ENCODE measurements at regions not wholly inside any gene's neighbourhood (a gene's known extent, or its start where the extent isn't known, plus 50 kb on each side); places are given as distances from the start of the nearest gene placed in this dataset.
A peak's percentile ranks its signal among the peaks of the same experiment; 100 is the strongest.

DNA sequence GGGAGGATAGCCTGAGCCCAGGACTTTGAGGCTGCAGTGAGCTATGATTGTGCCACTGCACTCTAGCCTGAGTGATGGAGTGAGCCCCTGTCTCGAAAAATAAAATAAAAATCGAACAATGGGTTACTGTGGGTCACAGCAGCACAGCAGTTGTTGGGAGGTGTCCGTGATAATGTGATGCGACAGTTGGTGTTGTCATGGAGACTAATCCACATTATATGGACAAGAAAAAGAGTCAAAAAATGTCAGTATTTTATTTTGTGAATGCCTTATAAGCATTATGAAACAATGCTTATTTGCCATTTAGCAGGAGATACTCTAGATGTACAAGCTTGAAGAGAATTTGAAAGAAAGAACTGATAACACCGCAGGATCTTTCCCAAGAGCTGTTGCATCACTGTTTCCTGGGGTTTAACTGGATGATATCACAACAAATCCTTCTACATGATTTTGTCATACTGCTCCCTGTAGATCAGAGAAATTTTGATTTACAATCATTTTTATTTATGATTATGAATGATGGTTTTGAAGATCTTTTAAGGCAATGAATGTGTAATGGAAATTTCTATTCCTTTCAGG, 195.4 kb downstream of the BAMBI start:
- H3K4me2 ChIP-seq (ENCODE audit: extremely low read depth, insufficient read depth, low read length): no peak overlapping the region
- H3K27ac ChIP-seq (ENCODE audit: insufficient read depth, low read length): no peak overlapping the region
- H3K27me3 ChIP-seq (ENCODE audit: control insufficient read depth, insufficient read depth, low read length): no peaks in the 10 kb centered on the region
- no peaks in the 10 kb centered on the region for H3K9me3 ChIP-seq (ENCODE audit: control insufficient read depth, insufficient read depth, low read depth, low read length)
- H3K79me2 ChIP-seq (ENCODE audit: control insufficient read depth, insufficient read depth, low read length): no peaks in the 10 kb centered on the region
- DNase-seq (ENCODE audit: low read depth in 2 of 2): peak in 1 of 2 donors; percentile 15
- no peaks in the 10 kb centered on the region for H3K36me3 ChIP-seq (ENCODE audit: control insufficient read depth, insufficient read depth, low read length)
- H2AFZ ChIP-seq (ENCODE audit: low read length): no peak overlapping the region
- H3K9ac ChIP-seq (ENCODE audit: insufficient read depth, low read length): no peak overlapping the region
- H3K4me1 ChIP-seq (ENCODE audit: control insufficient read depth, extremely low read depth, insufficient read depth, low read length): no peaks in the 10 kb centered on the region
- TF ChIP-seq, protein P1, sequence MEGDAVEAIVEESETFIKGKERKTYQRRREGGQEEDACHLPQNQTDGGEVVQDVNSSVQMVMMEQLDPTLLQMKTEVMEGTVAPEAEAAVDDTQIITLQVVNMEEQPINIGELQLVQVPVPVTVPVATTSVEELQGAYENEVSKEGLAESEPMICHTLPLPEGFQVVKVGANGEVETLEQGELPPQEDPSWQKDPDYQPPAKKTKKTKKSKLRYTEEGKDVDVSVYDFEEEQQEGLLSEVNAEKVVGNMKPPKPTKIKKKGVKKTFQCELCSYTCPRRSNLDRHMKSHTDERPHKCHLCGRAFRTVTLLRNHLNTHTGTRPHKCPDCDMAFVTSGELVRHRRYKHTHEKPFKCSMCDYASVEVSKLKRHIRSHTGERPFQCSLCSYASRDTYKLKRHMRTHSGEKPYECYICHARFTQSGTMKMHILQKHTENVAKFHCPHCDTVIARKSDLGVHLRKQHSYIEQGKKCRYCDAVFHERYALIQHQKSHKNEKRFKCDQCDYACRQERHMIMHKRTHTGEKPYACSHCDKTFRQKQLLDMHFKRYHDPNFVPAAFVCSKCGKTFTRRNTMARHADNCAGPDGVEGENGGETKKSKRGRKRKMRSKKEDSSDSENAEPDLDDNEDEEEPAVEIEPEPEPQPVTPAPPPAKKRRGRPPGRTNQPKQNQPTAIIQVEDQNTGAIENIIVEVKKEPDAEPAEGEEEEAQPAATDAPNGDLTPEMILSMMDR (conservative IDR thresholded peaks at IDR 0.05 in 1 of 2, IDR thresholded peaks at IDR 0.05 in 1 of 2; ENCODE audit: low read depth in 1 of 2, low read length in 2 of 2): no peak
- no peak for TF ChIP-seq EZH2 (IDR thresholded peaks at IDR 0.05; ENCODE audit: low read length, missing control alignments)
- no peak overlapping the region for H3K4me3 ChIP-seq (replicated peaks in 1 of 4; ENCODE audit: control extremely low read depth in 1 of 4, insufficient read depth in 1 of 4, low read depth in 3 of 4, low read length in 4 of 4)
- H4K20me1 ChIP-seq (ENCODE audit: control insufficient read depth, extremely low read depth, insufficient read depth, low read length): no peaks in the 10 kb centered on the region

DNA sequence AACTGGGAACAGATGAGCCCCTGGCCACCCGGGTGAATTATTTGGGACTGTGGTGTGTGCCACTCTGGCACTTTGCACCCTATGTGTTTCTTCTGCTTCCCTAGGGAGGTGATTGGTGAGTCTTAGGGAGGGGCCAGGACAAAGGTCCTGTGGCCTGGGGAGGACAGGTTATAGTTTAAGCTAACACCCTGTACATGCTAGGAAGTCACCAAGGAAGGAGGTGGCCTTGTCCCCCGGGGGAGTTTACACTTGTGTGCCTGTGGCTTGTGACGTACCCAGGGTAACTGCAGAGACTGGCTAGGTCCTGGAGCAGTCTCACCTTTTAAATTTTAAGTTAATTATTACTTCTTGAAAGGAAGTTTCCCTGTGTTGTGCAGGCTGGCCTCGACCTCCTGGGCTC, 196.2 kb downstream of the BAMBI start:
- no peaks in the 10 kb centered on the region for H3K4me1 ChIP-seq (ENCODE audit: control insufficient read depth, extremely low read depth, insufficient read depth, low read length)
- TF ChIP-seq, protein P1 (conservative IDR thresholded peaks at IDR 0.05 in 1 of 2, IDR thresholded peaks at IDR 0.05 in 1 of 2; ENCODE audit: low read depth in 1 of 2, low read length in 2 of 2): no peak
- no peak for TF ChIP-seq EZH2 (IDR thresholded peaks at IDR 0.05; ENCODE audit: low read length, missing control alignments)
- H3K36me3 ChIP-seq (ENCODE audit: control insufficient read depth, insufficient read depth, low read length): no peaks in the 10 kb centered on the region
- H3K4me2 ChIP-seq (ENCODE audit: extremely low read depth, insufficient read depth, low read length): no peak overlapping the region
- H3K9ac ChIP-seq (ENCODE audit: insufficient read depth, low read length): no peak overlapping the region
- H3K27me3 ChIP-seq (ENCODE audit: control insufficient read depth, insufficient read depth, low read length): no peaks in the 10 kb centered on the region
- no peak overlapping the region for H3K4me3 ChIP-seq (replicated peaks in 1 of 4; ENCODE audit: control extremely low read depth in 1 of 4, insufficient read depth in 1 of 4, low read depth in 3 of 4, low read length in 4 of 4)
- H2AFZ ChIP-seq (ENCODE audit: low read length): no peak overlapping the region
- no peaks in the 10 kb centered on the region for H4K20me1 ChIP-seq (ENCODE audit: control insufficient read depth, extremely low read depth, insufficient read depth, low read length)
- H3K27ac ChIP-seq (ENCODE audit: insufficient read depth, low read length): no peak overlapping the region
- H3K9me3 ChIP-seq (ENCODE audit: control insufficient read depth, insufficient read depth, low read depth, low read length): no peaks in the 10 kb centered on the region
- H3K79me2 ChIP-seq (ENCODE audit: control insufficient read depth, insufficient read depth, low read length): no peaks in the 10 kb centered on the region
- no peak for DNase-seq (ENCODE audit: low read depth in 2 of 2)

DNA sequence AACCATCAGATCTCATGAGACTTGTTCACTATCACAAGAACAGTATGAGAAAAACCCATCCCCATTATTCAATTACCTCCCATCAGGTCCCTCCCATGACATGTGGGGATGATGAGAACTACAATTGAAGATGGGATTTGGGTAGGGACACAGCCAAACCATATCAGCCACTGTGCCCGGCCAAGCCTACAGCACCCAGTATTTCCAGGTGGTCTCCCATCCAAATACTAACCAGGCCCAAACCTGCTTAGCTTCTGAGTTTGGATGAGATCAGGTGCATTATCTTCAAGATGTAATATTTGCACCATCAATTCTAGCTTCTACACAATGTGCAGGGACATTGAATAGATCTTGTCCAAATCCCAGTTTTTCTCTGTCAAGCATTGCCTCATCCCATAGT, 196.9 kb downstream of the BAMBI start:
- Histone ChIP-seq H3K36me3 (ENCODE audit: control insufficient read depth, insufficient read depth, low read length) (no peaks in the 10 kb centered on the region), H3K9me3 (ENCODE audit: control insufficient read depth, insufficient read depth, low read depth, low read length) (no peaks in the 10 kb centered on the region), H3K9ac (ENCODE audit: insufficient read depth, low read length) (no peak overlapping the region), H3K4me3 (replicated peaks in 1 of 4; ENCODE audit: control extremely low read depth in 1 of 4, insufficient read depth in 1 of 4, low read depth in 3 of 4, low read length in 4 of 4) (no peak overlapping the region), H3K4me1 (ENCODE audit: control insufficient read depth, extremely low read depth, insufficient read depth, low read length) (no peaks in the 10 kb centered on the region), H2AFZ (ENCODE audit: low read length) (no peak overlapping the region), H3K27ac (ENCODE audit: insufficient read depth, low read length) (no peak overlapping the region), H3K4me2 (ENCODE audit: extremely low read depth, insufficient read depth, low read length) (no peak overlapping the region), H3K27me3 (ENCODE audit: control insufficient read depth, insufficient read depth, low read length) (no peaks in the 10 kb centered on the region), H3K79me2 (ENCODE audit: control insufficient read depth, insufficient read depth, low read length) (no peaks in the 10 kb centered on the region), H4K20me1 (ENCODE audit: control insufficient read depth, extremely low read depth, insufficient read depth, low read length) (no peaks in the 10 kb centered on the region)
- no peak for DNase-seq (ENCODE audit: low read depth in 2 of 2)
- TF ChIP-seq EZH2 (IDR thresholded peaks at IDR 0.05; ENCODE audit: low read length, missing control alignments): no peak
- TF ChIP-seq, protein P1 (conservative IDR thresholded peaks at IDR 0.05 in 1 of 2, IDR thresholded peaks at IDR 0.05 in 1 of 2; ENCODE audit: low read depth in 1 of 2, low read length in 2 of 2): no peak

All from fibroblast of lung (primary cell).